Activated T-cell treated with anti-CD3 and anti-CD28 coated beads, Interleukin-2, amount 50 U/mL, for 48 hours (primary cell): ENCODE measurements at regions not wholly inside any gene's neighbourhood (a gene's known extent, or its start where the extent isn't known, plus 50 kb on each side); places are given as distances from the start of the nearest gene placed in this dataset.
"Not testable (repeated sequence)": the region's sequence is repeated elsewhere in the genome, so short reads cannot be mapped to it uniquely, and the experiment has no call there.

Source experiments
- DNase-seq, 2 experiments: peaks; one replicate each; pipeline ENCODE4 v3.0.0-alpha.2; 2020

- no peak for DNase-seq
These were observed 427.9 kb upstream of the RASGRP1 start for GRCh38 chr15:38992506-38992905.

GRCh38 chr15:38992930-38993329 is 428.3 kb upstream of the RASGRP1 start:
- DNase-seq = no peak

- DNase-seq = no peak
These were observed 429.7 kb upstream of the RASGRP1 start for GRCh38 chr15:38994310-38994709.

- DNase-seq = no peak
These were observed 431.6 kb upstream of the RASGRP1 start for GRCh38 chr15:38996111-38996631.

- no peak for DNase-seq
These were observed 433.2 kb upstream of the RASGRP1 start for GRCh38 chr15:38997841-38998240.

GRCh38 chr15:39000008-39000734 is 435.6 kb upstream of the RASGRP1 start:
- no peak for DNase-seq

- no peak for DNase-seq
These were observed 445.1 kb upstream of the RASGRP1 start for GRCh38 chr15:39009740-39010139.

GRCh38 chr15:39011066-39011465 is 446.5 kb upstream of the RASGRP1 start:
- DNase-seq = not testable (repeated sequence)

- no peak for DNase-seq
These were observed 448.6 kb upstream of the RASGRP1 start for GRCh38 chr15:39013262-39013661.

- no peak for DNase-seq
These were observed 450.1 kb upstream of the RASGRP1 start for GRCh38 chr15:39014682-39015081.

GRCh38 chr15:39016706-39017105 is 452.1 kb upstream of the RASGRP1 start:
- no peak for DNase-seq

- no peak for DNase-seq
These were observed 454.4 kb upstream of the RASGRP1 start for GRCh38 chr15:39018966-39019365.

GRCh38 chr15:39021341-39021740 is 456.7 kb upstream of the RASGRP1 start:
- DNase-seq = no peak

GRCh38 chr15:39022532-39023305 is 458.1 kb upstream of the RASGRP1 start:
- no peak for DNase-seq

- DNase-seq = no peak
These were observed 460.7 kb upstream of the RASGRP1 start for GRCh38 chr15:39025321-39025720.

GRCh38 chr15:39025881-39026280 is 461.3 kb upstream of the RASGRP1 start:
- no peak for DNase-seq

- no peak for DNase-seq
These were observed 463.5 kb upstream of the RASGRP1 start for GRCh38 chr15:39028069-39028468.

GRCh38 chr15:39029741-39030140 is 465.1 kb upstream of the RASGRP1 start:
- no peak for DNase-seq

- no peak for DNase-seq
These were observed 465.9 kb upstream of the RASGRP1 start for GRCh38 chr15:39030291-39031070.

- no peak for DNase-seq
These were observed 467.0 kb upstream of the RASGRP1 start for GRCh38 chr15:39031596-39031995.

GRCh38 chr15:39034816-39035215 is 470.2 kb upstream of the RASGRP1 start:
- no peak for DNase-seq

GRCh38 chr15:39037611-39038010 is 473.0 kb upstream of the RASGRP1 start:
- not testable (repeated sequence) for DNase-seq

GRCh38 chr15:39040861-39041260 is 476.2 kb upstream of the RASGRP1 start:
- DNase-seq = no peak
